ENCODE measurements at regions not wholly inside any gene's neighbourhood (a gene's known extent, or its start where the extent isn't known, plus 50 kb on each side); places are given as distances from the start of the nearest gene placed in this dataset.
"Not testable (repeated sequence)": the region's sequence is repeated elsewhere in the genome, so short reads cannot be mapped to it uniquely, and the experiment has no call there.

DNA sequence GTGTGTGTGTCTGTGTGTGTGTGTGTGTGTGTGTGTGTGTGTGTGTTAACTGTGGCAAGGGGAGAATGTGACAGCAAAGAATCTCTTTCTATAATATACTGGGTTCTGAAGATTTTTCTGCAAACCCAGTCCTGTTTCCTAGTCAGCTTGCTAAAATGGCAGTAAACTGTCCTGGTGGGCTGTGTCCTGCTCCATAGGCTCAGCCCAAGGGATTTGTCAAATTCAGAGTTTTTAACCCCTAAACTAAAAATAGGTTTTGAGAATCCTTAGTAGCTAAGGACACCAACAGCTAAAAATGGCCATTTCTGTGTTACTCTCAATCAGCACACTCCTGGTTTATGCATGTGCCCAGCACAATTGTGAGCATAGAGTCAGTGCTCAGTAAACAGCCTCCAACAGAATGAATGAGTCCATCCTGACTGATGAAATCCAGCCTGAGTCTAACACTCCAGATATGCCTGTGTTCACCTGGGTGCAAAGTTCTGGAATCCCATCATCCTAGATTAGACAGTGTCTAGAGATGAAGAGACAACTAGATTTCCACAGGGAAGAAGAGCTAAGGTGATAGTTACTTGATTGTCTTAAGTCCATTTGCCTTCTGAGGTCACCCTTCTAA is 192.6 kb downstream of the TTC6 start:
- no peak for DNase-seq

GRCh38 chr14:37791384-37792036 is 196.1 kb downstream of the TTC6 start:
- DNase-seq = peak; percentile 25

GRCh38 chr14:37792124-37792523 is 196.7 kb downstream of the TTC6 start:
- peak; percentile 20 for DNase-seq

DNA sequence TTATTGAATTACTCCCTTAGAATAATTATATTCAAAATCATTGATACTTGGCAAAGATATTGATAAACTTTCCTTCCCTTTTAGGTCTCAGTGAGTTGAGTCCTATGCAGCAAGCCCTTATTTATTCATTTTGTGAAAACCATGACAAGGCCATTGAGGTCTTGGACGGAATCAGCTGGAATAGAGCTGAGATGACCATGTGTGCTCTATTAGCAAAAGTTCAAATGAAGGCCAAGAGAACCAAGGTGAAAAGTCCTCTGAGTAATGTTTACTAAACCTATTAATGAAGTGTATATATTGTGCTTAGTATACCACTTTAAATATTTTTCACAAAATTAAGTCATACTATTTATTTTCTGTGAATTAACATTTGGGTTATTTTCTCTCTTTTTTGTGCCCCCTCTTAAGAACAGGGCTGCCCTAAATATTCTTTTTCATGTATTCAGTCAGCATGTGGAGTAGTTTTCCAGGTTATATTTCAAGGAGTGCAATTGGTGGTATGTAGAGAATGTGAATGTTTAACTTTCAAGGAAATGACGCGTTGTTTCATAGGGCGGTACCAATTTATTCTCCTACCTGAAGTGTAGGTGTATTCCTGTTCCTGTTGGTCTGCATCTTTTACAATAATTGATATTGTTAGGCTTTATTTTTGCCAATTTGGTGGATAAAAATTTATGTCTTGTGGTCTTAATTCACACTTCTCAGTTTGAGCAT is 201.4 kb downstream of the TTC6 start:
- no peak for DNase-seq

DNA sequence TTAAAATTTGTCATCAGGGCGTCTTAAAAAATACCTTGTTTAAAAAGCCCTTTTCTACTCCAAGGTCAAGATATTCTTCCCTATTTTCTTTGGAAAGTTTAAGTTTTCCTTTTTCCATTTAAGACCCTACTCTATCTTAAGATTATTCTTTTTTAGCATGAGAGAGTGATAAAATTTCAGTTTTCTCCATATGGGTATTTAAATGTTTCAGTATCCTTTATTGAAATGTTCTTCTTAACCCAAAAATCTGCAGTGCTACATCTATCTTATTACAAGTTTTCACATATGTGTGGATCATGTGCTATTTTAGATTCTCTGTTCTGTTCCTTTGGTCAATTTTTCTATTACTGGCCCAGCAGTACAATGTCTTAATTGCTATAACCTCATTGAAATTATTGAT is 202.2 kb downstream of the TTC6 start:
- no peak for DNase-seq

GRCh38 chr14:37807722-37808121 is 212.3 kb downstream of the TTC6 start:
- DNase-seq = no peak

GRCh38 chr14:37810094-37810801 is 214.8 kb downstream of the TTC6 start:
- no peak for DNase-seq

DNA sequence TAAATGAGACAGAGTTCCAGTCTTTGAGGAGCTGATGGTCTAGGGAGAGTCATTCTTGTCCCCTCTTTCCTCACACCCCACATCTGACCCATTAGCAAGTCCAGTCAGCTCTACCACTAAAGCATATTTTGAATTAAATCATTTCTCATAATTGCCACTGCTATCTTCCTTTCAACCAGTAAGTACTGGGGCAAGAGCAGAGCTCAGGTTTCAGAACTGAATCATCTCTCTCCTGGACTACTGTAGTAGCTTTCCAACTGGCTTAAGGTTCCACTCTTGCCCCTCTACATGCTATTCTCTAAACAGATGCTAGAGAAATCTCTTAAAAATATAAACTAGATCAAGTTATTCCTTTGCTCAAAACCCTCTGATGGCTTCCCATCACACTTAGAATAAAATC is 218.3 kb downstream of the TTC6 start:
- DNase-seq = no peak

DNA sequence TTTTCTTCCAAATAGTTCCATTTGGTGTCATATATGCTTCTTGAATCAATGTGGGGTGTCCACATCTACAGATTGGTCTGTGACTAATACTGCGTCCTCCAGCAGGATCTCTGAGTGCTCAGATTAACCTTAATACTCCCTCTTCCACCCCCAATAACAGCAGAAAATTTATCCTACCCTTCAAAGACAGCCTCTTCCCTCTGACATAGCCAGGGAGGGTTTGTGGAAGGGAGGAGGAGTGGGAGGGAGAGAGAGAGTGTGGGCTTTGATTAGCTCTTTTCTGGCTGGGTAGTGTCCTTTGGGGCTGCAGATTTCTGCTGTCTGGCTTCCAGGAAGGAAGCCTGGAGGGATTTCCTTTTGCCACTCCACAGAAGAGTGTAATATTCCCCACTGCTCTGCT is 220.7 kb downstream of the TTC6 start:
- DNase-seq = no peak

GRCh38 chr14:37816743-37817295 is 221.4 kb downstream of the TTC6 start:
- no peak for DNase-seq

DNA sequence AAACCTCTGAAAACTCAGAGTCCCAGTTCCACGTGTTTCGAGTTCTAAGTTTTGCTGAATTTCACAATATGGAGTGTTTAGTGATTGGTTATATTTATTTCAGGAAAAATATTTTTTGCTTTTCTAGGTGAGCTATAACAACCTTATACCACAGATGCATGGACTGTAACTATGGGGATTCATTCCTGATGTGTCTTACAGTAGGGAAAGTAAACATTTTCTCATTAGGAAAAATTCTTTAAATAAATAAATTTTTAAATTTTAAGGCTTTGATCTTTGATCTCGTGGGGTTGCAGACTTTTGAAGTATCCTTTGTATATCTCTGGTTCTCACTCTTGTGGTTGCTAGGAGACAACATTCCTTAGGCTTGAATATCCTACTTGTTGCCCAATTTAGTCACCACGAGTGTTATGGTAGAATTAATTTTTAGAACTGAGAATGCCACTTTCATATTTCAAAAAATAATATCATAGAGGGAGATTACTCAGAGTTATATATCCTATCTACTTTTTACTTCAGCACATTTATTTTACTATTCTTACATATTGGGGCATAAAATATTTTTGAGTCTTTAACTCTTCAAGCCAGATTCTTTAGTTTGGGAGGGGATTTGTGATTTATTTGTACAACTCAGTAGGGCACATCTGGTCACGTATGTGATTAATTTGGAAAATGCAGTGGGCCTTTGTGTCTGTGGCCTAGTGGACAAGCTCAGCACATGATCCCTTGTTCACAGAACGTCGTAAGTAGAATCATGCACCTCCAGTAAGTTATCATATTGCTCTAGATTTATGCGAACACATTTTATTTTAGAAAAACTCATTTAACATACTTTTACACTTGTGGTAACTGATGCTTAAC is 224.0 kb downstream of the TTC6 start:
- peak; percentile 29 for DNase-seq

- not testable (repeated sequence) for DNase-seq
Observed at GRCh38 chr14:37820810-37821209, 225.4 kb downstream of the TTC6 start.

- DNase-seq = peak; percentile 52
Observed at GRCh38 chr14:37824939-37825712, 229.7 kb downstream of the TTC6 start.

- no peak for DNase-seq
Observed at GRCh38 chr14:37826869-37827268, 231.4 kb downstream of the TTC6 start.

DNA sequence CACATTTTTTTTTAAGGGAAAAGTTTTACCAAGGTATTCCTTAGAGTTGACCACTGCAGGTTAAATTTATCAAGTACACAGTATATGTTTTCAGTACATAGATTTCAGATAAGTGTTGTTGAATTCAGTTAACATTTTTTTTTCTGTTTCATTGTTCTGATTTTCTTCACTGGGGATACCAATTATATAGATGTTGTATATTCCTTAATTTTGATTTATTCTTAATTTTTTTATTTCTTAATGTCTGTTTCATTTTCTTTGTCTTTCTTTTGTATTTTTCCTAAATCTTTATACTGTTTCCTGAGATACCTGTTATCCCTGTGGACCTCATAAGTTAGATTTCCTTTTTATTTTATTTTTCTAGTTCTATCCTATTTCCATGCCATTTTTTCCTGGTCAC is 234.8 kb downstream of the TTC6 start:
- DNase-seq = no peak

DNA sequence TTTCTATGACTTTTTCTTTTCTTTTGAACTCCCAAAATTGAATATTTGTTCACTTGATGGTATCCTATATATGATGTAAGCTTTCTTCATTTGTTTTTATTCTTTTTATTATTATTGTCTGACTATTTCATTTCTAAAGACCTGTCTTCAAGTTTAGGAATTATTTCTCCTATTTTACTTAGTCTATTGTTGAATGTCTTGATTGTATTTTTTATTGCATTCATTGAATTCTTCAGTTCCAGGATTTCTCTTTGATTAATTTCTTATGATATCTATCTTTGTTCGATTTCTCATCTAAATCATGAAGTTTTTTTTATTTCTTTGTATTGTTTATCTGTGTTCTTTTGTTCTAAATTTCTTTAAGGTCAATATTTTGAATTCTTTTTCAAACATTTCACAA is 238.8 kb downstream of the TTC6 start:
- DNase-seq = no peak

GRCh38 chr14:37838778-37839177 is 243.3 kb downstream of the TTC6 start:
- not testable (repeated sequence) for DNase-seq

DNA sequence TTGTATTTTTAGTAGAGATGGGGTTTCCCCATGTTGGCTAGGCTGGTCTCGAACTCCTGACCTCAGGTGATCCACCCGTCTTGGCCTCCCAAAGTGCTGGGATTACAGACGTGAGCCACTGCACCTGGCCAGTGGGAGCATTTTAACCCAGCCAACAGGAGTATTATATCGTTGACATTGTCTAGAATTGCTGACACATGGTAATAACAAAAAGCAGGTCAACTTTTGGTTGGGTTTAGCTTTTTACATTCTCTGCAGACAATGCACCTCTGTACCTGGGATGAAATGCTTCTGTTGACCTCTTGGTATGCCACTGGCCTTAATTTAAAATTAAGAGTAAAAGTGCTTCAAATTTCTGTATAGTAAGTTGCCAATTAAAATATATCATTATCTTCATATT is 245.6 kb downstream of the TTC6 start:
- not testable (repeated sequence) for DNase-seq

- DNase-seq = peak; percentile 59
Observed at GRCh38 chr14:37842106-37842505, 246.7 kb downstream of the TTC6 start.

DNA sequence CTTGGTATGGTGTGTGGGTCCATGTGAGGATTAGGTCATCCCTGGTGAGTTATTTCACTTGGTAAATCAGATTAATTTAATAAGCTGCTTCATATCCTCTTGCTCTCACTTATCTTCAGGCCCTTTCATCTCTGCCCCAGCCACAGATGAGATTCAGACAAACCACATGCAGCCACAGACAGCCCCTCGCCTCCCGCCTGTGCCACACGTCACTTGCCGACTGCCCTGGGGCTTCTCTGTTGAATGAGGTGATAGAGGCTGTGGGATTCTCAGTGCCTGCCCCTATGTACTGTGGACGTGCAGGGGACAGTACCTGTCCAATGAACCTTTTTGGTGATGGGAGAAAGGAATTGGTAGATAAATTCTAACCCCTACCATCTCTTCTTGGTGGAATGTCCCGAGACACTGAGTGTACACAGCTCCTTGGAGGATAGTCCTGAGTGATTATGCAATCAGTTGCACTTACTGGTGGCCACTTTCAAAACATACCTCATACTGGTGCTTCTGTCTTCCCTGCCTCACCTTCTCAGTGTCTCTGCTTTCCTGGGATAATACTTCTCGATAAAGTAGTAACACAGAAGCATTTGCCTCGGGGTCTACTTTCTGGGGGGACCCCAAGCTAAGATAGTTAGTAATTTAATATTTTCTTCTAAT is 248.7 kb downstream of the TTC6 start:
- DNase-seq = no peak

DNA sequence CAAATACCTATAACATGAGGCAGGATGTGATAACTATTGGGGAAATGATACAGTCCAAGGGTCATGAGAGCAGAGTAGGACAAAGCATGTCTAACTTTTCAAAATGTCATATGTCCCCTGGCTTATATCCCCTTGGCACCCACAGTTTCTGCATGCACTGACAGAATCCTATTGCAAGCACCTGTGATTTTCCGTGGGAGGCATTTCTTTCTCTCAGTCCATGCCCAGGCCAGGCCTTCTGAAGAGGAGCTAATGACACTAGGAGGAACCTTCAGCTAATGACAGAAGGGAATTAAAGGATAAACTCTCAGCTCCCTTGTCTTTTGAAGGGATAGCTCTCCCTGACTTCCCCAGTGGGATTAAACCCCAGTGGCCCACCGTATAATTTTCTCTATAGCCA is 249.2 kb downstream of the TTC6 start:
- DNase-seq = no peak
